ENCODE measurements at regions not wholly inside any gene's neighbourhood (a gene's known extent, or its start where the extent isn't known, plus 50 kb on each side); places are given as distances from the start of the nearest gene placed in this dataset.

DNA sequence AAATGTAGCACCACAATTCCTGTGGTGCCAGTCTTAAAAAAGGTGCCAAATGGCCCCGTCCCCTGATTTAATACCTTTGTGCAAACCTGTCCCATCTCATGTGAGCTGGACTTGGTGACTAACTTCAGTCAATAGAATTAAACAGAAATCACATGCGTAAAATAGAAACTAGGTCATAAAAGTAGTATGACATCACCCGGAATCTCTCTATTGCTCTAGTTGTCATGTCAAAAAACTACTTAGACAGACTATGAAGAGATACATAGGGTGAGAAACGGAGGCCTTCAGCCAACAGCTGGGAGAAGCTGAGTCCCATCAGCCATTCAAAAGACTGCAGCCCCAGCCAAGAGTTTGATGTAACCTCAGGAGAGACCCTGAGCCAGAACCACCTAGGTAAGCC is 293.5 kb upstream of the HS3ST1 start:
- FAIRE-seq (no peak), DNase-seq (peak; percentile 10 to 36)
- no peaks in the 10 kb centered on the region for H3K36me3 ChIP-seq (ENCODE audit: control insufficient read depth in 3 of 3, insufficient read depth in 2 of 3, low read depth in 1 of 3, low read length in 3 of 3)
- no peak overlapping the region for H3K27ac ChIP-seq (ENCODE audit: low read depth in 1 of 3, low read length in 2 of 3)
- no peak overlapping the region for H3K4me3 ChIP-seq (ENCODE audit: low read depth in 1 of 3, low read length in 3 of 3)
- H3K4me1 ChIP-seq (ENCODE audit: control insufficient read depth in 3 of 3, insufficient read depth in 2 of 3, low read depth in 1 of 3, low read length in 2 of 3), result peaks cover 0 to 3% (median 0%) of the 10 kb centered on the region in 3 donors
- H3K9me3 ChIP-seq (ENCODE audit: control insufficient read depth in 2 of 2, insufficient read depth in 1 of 2, low read depth in 1 of 2, low read length in 1 of 2), result no peaks in the 10 kb centered on the region
- WGBS, 3 donors, result 35 to 77% (median 52%) methylated on average over 4 of the region's 4 CpGs
- H3K27me3 ChIP-seq (ENCODE audit: control insufficient read depth in 3 of 3, insufficient read depth in 3 of 3, low read length in 3 of 3), result no peaks in the 10 kb centered on the region

DNA sequence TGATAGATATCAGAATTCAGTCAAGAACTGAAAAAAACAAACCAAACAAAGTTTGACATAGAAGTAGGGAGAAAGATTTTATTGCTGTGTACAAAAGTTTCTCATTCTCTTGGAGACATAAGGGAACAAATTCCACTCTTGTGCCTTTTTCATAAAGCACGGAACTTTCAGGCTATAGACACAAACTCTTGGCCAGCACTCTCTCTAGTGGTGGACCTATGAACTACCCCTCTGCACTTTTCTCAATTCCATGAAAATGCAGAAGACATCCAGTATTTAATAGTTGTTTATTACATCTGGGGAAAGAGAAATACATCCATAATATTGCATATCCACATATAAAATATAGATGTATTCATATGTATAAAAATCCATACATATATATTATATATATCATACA is 291.6 kb upstream of the HS3ST1 start:
- 3 to 13% (median 9%) methylated on average over 1 of the region's 1 CpG for WGBS, 3 donors
- peak; percentile 5 for FAIRE-seq
- Histone ChIP-seq H3K4me3 (ENCODE audit: low read depth in 1 of 3, low read length in 3 of 3) (no peak overlapping the region), H3K36me3 (ENCODE audit: control insufficient read depth in 3 of 3, insufficient read depth in 2 of 3, low read depth in 1 of 3, low read length in 3 of 3) (no peaks in the 10 kb centered on the region), H3K27me3 (ENCODE audit: control insufficient read depth in 3 of 3, insufficient read depth in 3 of 3, low read length in 3 of 3) (no peaks in the 10 kb centered on the region), H3K4me1 (ENCODE audit: control insufficient read depth in 3 of 3, insufficient read depth in 2 of 3, low read depth in 1 of 3, low read length in 2 of 3) (peaks cover 0 to 3% (median 0%) of the 10 kb centered on the region in 3 donors), H3K9me3 (ENCODE audit: control insufficient read depth in 2 of 2, insufficient read depth in 1 of 2, low read depth in 1 of 2, low read length in 1 of 2) (no peaks in the 10 kb centered on the region), H3K27ac (ENCODE audit: low read depth in 1 of 3, low read length in 2 of 3) (peak overlapping the region in 1 of 3 donors; percentile 35)
- DNase-seq, result peak; percentile 58 to 59

DNA sequence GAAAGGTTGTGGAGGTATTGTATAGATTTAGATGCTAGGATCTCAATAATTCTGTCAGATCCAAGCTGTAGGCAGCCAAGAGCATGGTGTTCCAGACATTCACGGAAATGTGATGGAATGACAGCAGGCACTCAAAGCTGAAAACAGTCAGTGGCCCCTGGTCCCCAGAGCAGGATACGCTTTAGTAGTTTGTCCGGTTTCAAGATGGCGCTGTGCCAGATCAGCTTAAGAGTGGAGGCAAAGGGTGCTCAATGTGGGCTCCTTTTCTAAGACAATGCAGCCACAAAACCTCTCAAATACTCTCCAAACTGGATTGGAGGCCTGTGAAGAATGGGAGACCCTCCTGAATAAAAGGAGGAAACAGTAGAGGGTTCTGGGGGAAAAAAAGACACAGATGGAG is 291.2 kb upstream of the HS3ST1 start:
- Histone ChIP-seq H3K27me3 (ENCODE audit: control insufficient read depth in 3 of 3, insufficient read depth in 3 of 3, low read length in 3 of 3) (no peaks in the 10 kb centered on the region), H3K36me3 (ENCODE audit: control insufficient read depth in 3 of 3, insufficient read depth in 2 of 3, low read depth in 1 of 3, low read length in 3 of 3) (no peaks in the 10 kb centered on the region), H3K4me1 (ENCODE audit: control insufficient read depth in 3 of 3, insufficient read depth in 2 of 3, low read depth in 1 of 3, low read length in 2 of 3) (peaks cover 0 to 3% (median 0%) of the 10 kb centered on the region in 3 donors), H3K27ac (ENCODE audit: low read depth in 1 of 3, low read length in 2 of 3) (peak overlapping the region in 1 of 3 donors; percentile 35), H3K4me3 (ENCODE audit: low read depth in 1 of 3, low read length in 3 of 3) (no peak overlapping the region), H3K9me3 (ENCODE audit: control insufficient read depth in 2 of 2, insufficient read depth in 1 of 2, low read depth in 1 of 2, low read length in 1 of 2) (no peaks in the 10 kb centered on the region)
- no peak for DNase-seq
- WGBS, 3 donors, result 83 to 93% (median 85%) methylated on average over 4 of the region's 4 CpGs
- no peak for FAIRE-seq

DNA sequence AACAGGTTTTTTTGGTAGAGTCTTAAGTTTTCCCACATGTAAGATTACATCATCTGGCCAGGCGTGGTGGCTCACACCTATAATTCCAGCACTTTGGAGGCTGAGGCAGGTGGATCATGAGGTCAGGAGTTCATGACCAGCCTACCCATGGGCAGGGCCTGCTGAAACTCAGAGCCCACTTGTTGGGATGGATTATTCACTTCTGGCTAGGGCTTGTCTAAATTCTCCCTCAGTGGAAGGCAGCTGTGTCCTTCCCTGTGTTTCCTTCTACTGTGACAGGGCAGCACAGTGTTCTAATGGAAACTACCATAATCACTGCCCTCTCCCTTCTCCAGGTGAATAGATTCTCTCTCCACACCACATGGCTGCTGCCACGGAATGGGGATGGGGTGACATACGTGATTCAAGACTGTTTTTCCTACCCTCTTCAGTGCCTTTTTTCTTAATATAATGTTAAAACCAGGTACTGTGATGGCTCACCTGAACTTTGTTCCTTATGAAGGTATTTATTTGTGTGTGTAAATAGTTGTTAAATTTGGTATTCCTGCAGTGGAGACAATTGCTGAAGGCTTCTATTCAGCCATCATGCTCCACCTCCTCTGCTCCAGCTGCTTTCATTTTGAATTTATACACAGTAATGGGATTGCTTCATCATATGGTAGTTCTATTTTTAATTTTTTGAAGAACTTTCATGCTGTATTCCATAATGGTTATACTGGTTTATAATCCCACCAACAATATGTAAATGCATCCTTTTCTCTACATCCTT is 287.2 kb upstream of the HS3ST1 start:
- Histone ChIP-seq H3K4me1 (ENCODE audit: control insufficient read depth in 3 of 3, insufficient read depth in 2 of 3, low read depth in 1 of 3, low read length in 2 of 3) (peaks cover 0 to 3% (median 0%) of the 10 kb centered on the region in 3 donors), H3K27me3 (ENCODE audit: control insufficient read depth in 3 of 3, insufficient read depth in 3 of 3, low read length in 3 of 3) (no peaks in the 10 kb centered on the region), H3K9me3 (ENCODE audit: control insufficient read depth in 2 of 2, insufficient read depth in 1 of 2, low read depth in 1 of 2, low read length in 1 of 2) (no peaks in the 10 kb centered on the region), H3K4me3 (ENCODE audit: low read depth in 1 of 3, low read length in 3 of 3) (no peak overlapping the region), H3K36me3 (ENCODE audit: control insufficient read depth in 3 of 3, insufficient read depth in 2 of 3, low read depth in 1 of 3, low read length in 3 of 3) (no peaks in the 10 kb centered on the region), H3K27ac (ENCODE audit: low read depth in 1 of 3, low read length in 2 of 3) (no peak overlapping the region)
- WGBS, 3 donors, result 79 to 89% (median 84%) methylated on average over 3 of the region's 3 CpGs
- FAIRE-seq (no peak), DNase-seq (no peak)

DNA sequence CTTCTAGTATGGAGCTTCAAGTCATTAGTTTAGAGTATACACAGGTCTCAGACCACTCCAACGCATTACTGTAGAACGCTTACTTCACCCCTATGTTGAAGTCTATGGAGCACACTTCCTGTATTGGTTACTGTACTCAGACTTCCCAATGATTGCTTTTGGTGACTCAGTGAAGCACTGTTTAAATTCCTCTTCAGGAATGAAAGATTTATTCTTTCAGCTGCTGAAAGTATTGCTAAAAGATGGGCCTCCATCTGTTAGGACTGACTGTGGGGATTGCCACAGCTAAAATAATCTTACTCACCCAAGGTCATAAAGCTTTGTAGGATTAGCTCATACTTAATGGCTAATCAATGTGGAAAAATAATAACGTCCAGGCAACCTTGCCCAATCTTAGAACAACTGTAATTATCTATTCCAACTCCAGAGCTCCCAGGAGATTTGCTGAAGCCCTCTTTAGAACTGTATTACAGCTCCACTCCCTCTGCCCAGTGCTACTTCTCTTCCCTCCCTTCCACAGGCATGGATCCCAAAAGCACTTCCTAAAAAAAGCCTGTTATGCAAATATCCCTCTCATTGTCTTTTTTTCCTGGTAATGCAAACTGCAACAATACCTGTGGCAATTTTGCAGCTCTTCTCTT is 281.9 kb upstream of the HS3ST1 start:
- FAIRE-seq (no peak), DNase-seq (no peak)
- WGBS, 3 donors, result 64 to 75% (median 71%) methylated on average over 3 of the region's 3 CpGs
- H3K4me1 ChIP-seq (ENCODE audit: control insufficient read depth in 3 of 3, insufficient read depth in 2 of 3, low read depth in 1 of 3, low read length in 2 of 3), result no peaks in the 10 kb centered on the region
- H3K4me3 ChIP-seq (ENCODE audit: low read depth in 1 of 3, low read length in 3 of 3), result no peak overlapping the region
- no peaks in the 10 kb centered on the region for H3K36me3 ChIP-seq (ENCODE audit: control insufficient read depth in 3 of 3, insufficient read depth in 2 of 3, low read depth in 1 of 3, low read length in 3 of 3)
- H3K27me3 ChIP-seq (ENCODE audit: control insufficient read depth in 3 of 3, insufficient read depth in 3 of 3, low read length in 3 of 3), result no peaks in the 10 kb centered on the region
- H3K9me3 ChIP-seq (ENCODE audit: control insufficient read depth in 2 of 2, insufficient read depth in 1 of 2, low read depth in 1 of 2, low read length in 1 of 2), result peaks cover 0 to 2% of the 10 kb centered on the region in 2 donors
- H3K27ac ChIP-seq (ENCODE audit: low read depth in 1 of 3, low read length in 2 of 3), result no peak overlapping the region

DNA sequence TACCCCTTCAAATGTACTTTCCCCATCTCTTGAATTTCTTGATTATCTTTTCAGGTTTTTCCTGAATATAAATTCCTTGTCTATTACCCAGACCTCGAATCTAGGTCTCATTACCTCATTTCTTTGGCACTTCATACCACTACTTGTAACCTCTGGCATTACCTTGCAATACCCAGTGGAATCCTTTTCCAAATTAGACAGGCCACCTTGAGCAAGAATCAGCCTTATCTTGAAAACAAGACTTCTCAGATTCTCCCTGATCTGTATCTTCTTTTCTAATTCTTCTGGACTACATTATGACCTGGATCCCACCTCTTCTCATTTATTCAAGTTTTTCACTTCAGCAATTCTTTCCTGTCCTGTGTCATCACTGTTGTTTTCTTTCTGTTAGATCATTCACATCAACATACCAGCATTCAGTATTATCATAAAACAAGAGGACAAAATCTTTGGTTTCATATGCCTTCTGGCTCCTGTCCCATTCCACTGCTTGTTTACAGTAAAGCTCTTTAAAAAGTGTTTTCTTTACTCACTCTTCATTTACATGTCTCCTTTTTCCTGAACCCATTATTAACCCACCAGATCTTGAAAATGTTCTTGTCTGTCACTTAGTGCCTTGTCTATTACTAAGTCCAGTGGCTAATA is 275.6 kb upstream of the HS3ST1 start:
- peaks cover 0 to 2% of the 10 kb centered on the region in 2 donors for H3K9me3 ChIP-seq (ENCODE audit: control insufficient read depth in 2 of 2, insufficient read depth in 1 of 2, low read depth in 1 of 2, low read length in 1 of 2)
- FAIRE-seq (no peak), DNase-seq (no peak)
- WGBS, 3 donors, result 52 to 61% (median 54%) methylated on average over 1 of the region's 1 CpG
- no peaks in the 10 kb centered on the region for H3K27me3 ChIP-seq (ENCODE audit: control insufficient read depth in 3 of 3, insufficient read depth in 3 of 3, low read length in 3 of 3)
- no peak overlapping the region for H3K4me3 ChIP-seq (ENCODE audit: low read depth in 1 of 3, low read length in 3 of 3)
- no peaks in the 10 kb centered on the region for H3K4me1 ChIP-seq (ENCODE audit: control insufficient read depth in 3 of 3, insufficient read depth in 2 of 3, low read depth in 1 of 3, low read length in 2 of 3)
- no peaks in the 10 kb centered on the region for H3K36me3 ChIP-seq (ENCODE audit: control insufficient read depth in 3 of 3, insufficient read depth in 2 of 3, low read depth in 1 of 3, low read length in 3 of 3)
- no peak overlapping the region for H3K27ac ChIP-seq (ENCODE audit: low read depth in 1 of 3, low read length in 2 of 3)

DNA sequence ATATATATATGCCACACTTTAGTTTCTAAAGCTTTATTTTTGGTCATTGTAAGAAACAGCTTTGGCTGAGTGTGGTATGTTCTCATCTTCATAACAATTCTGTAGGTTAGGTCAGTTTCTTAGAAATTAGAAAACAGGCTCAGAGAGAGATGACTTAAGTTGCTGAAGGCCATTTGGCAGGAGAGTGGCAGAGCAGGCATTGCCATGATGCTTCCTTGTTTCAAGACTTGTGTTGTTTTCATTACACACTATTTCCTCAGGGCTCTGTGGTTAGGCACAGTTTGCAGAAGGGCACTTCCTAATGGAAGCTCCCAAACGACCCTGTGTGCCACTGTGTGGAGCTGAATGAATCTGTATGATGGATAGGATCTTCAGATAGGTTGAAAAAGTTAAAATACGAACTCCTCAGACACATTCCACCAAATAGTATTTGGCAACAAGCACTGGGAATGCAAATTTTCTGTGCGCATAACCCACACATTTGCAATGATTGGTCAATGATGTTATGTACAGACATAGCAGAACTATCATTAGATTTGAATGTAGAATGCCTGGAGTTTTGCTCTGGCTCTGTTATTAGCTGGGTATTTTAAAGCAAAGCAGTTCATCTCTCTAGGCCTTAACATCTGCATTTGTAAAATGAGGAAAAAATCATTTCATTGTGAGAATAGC is 274.3 kb upstream of the HS3ST1 start:
- no peak overlapping the region for H3K4me3 ChIP-seq (ENCODE audit: low read depth in 1 of 3, low read length in 3 of 3)
- 68 to 70% (median 68%) methylated on average over 3 of the region's 3 CpGs for WGBS, 3 donors

DNA sequence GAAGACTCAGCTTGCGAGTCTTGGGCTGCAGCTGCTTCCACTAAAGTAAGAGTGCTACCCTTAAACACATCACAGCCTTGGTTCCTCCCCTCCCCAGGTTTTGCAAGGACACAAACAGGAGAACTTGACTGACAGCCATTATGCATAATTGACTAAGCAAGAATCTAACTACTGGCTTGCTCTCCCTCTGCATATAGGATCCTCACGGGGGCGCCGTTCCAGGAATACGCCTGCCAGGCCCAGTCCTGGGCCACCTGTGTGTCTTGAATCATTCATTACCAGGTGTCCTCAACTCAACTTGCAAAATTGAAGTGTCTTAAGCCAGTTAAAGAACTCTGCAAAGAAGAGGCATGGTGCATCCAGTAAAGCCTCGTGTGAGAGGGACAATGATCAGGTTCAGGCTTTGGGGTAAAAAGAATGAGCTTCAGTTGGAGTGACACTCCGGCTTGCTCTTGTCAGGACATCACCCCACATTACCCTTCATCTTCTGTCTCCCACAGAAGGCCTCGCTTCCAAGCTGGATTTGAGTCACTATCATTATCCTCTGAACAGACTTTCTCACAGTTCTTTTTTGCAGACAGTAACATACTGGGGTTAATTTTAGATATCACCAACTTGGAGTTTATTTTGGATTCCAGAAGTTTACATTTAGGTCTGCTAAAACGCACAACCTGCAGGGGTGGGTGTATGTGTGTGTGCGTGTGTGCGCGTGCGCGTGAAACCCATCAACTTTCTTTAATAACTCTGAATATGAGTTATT is 273.5 kb upstream of the HS3ST1 start:
- no peaks in the 10 kb centered on the region for H3K36me3 ChIP-seq (ENCODE audit: control insufficient read depth in 3 of 3, insufficient read depth in 2 of 3, low read depth in 1 of 3, low read length in 3 of 3)
- no peak overlapping the region for H3K27ac ChIP-seq (ENCODE audit: low read depth in 1 of 3, low read length in 2 of 3)
- 84 to 92% (median 90%) methylated on average over 14 of the region's 14 CpGs for WGBS, 3 donors
- FAIRE-seq (no peak), DNase-seq (no peak)
- H3K4me1 ChIP-seq (ENCODE audit: control insufficient read depth in 3 of 3, insufficient read depth in 2 of 3, low read depth in 1 of 3, low read length in 2 of 3), result no peaks in the 10 kb centered on the region
- no peaks in the 10 kb centered on the region for H3K9me3 ChIP-seq (ENCODE audit: control insufficient read depth in 2 of 2, insufficient read depth in 1 of 2, low read depth in 1 of 2, low read length in 1 of 2)
- no peak overlapping the region for H3K4me3 ChIP-seq (ENCODE audit: low read depth in 1 of 3, low read length in 3 of 3)
- H3K27me3 ChIP-seq (ENCODE audit: control insufficient read depth in 3 of 3, insufficient read depth in 3 of 3, low read length in 3 of 3), result no peaks in the 10 kb centered on the region

More for the DNA sequence above, 274.3 kb upstream of the HS3ST1 start:
- H3K27ac ChIP-seq (ENCODE audit: low read depth in 1 of 3, low read length in 2 of 3), result no peak overlapping the region
- no peak for FAIRE-seq
- no peak for DNase-seq
- peaks cover 0 to 2% of the 10 kb centered on the region in 2 donors for H3K9me3 ChIP-seq (ENCODE audit: control insufficient read depth in 2 of 2, insufficient read depth in 1 of 2, low read depth in 1 of 2, low read length in 1 of 2)
- no peaks in the 10 kb centered on the region for H3K36me3 ChIP-seq (ENCODE audit: control insufficient read depth in 3 of 3, insufficient read depth in 2 of 3, low read depth in 1 of 3, low read length in 3 of 3)
- H3K4me1 ChIP-seq (ENCODE audit: control insufficient read depth in 3 of 3, insufficient read depth in 2 of 3, low read depth in 1 of 3, low read length in 2 of 3), result no peaks in the 10 kb centered on the region
- no peaks in the 10 kb centered on the region for H3K27me3 ChIP-seq (ENCODE audit: control insufficient read depth in 3 of 3, insufficient read depth in 3 of 3, low read length in 3 of 3)

All from small intestine (tissue), 7 donors.